GM12878 (cell line): ENCODE measurements at regions not wholly inside any gene's neighbourhood (a gene's known extent, or its start where the extent isn't known, plus 50 kb on each side); places are given as distances from the start of the nearest gene placed in this dataset.

Source experiments
- ATAC-seq: fragments of 200-7000 bp; cut with Tn5 transposase; 3 replicates; pipeline ENCODE4 v1.9.1; 2020; ENCODE audit warnings: mild to moderate bottlenecking, moderate library complexity
- BruUV-seq: library from RNA; stranded (reverse); fragments of 400-500 nt; replicated peaks from 2 replicates; lab custom pipeline; 2021; lab: Mats Ljungman, UMichigan
- CTCF ChIA-PET: fragments of 300-600 bp; sonication (Branson Sonifier 250); formaldehyde crosslinking; extraction: SDS; loops from one replicate; lab custom pipeline; 2021; ENCODE audit warnings: inconsistent platforms; lab: Yijun Ruan, JAX
- POLR2A ChIA-PET: fragments of 350-600 bp; formaldehyde crosslinking; extraction: SDS; loops from one replicate; lab custom pipeline; 2021; ENCODE audit warnings: inconsistent platforms; lab: Charles Lee
- RAD21 ChIA-PET: fragments of 300-600 bp; sonication (Branson Sonifier 250); formaldehyde crosslinking; loops from one replicate; lab custom pipeline; 2023; ENCODE audit warnings: antibody characterized with exemption; ENCODE audit not compliant: unreplicated experiment; lab: Charles Lee
- SMC1A ChIA-PET: fragments of 300-600 bp; sonication (Branson Sonifier 250); formaldehyde crosslinking; loops from one replicate; lab custom pipeline; 2023; ENCODE audit not compliant: unreplicated experiment, uncharacterized antibody; lab: Charles Lee
- DNase-seq: peaks from one replicate; pipeline ENCODE4 v3.0.0-alpha.2; 2011; ENCODE audit warnings: low read depth, low spot score
- FAIRE-seq: peaks from 3 replicates; lab custom pipeline; 2011; peaks lifted over from hg19 to GRCh38; lab: Jason Lieb, UNC
- H2AFZ ChIP-seq: 2 replicates; pipeline ENCODE4 v1.6.0; 2011; ENCODE audit warnings: low read depth, low read length, control low read depth; ENCODE audit not compliant: control insufficient read depth
- H3K27ac ChIP-seq: 2 replicates; pipeline ENCODE4 v1.5.1; 2011; ENCODE audit warnings: control low read depth; ENCODE audit not compliant: control insufficient read depth, insufficient read depth
- H3K27me3 ChIP-seq, 2 experiments: replicated peaks in 1 of 2; 2 replicates each; pipeline versions ENCODE4 v1.6.0 to v1.6.1; 2011; ENCODE audit warnings: low read length in 1 of 2; ENCODE audit not compliant: control insufficient read depth in 2 of 2, insufficient read depth in 2 of 2
- H3K36me3 ChIP-seq, 2 experiments: 2 replicates each; pipeline ENCODE4 v1.5.1; 2011; ENCODE audit warnings: low read length in 1 of 2; ENCODE audit not compliant: control insufficient read depth in 2 of 2, insufficient read depth in 2 of 2
- H3K4me1 ChIP-seq: 2 replicates; pipeline ENCODE4 v1.6.1; 2011; ENCODE audit warnings: mild to moderate bottlenecking, low read length, moderate library complexity, mixed read lengths; ENCODE audit not compliant: control insufficient read depth, insufficient read depth
- H3K4me2 ChIP-seq: 2 replicates; pipeline ENCODE4 v1.6.0; 2011; ENCODE audit warnings: control low read depth; ENCODE audit not compliant: control insufficient read depth, insufficient read depth
- H3K4me3 ChIP-seq: fragments of 200-600 bp; sonication (generic); 2 replicates; pipeline ENCODE4 v1.5.1; 2016
- H3K79me2 ChIP-seq: 2 replicates; pipeline ENCODE4 v1.6.0; 2011; ENCODE audit warnings: low read length; ENCODE audit not compliant: control insufficient read depth, insufficient read depth
- H3K9ac ChIP-seq: 2 replicates; pipeline ENCODE4 v1.8.0; 2011; ENCODE audit warnings: low read length, control low read depth, mixed read lengths; ENCODE audit not compliant: control insufficient read depth, insufficient read depth
- H3K9me3 ChIP-seq: replicated peaks from 3 replicates; pipeline ENCODE4 v1.5.1; 2011; ENCODE audit warnings: mild to moderate bottlenecking, low read length; ENCODE audit not compliant: control insufficient read depth, insufficient read depth
- H4K20me1 ChIP-seq: 2 replicates; pipeline ENCODE4 v1.6.0; 2011; ENCODE audit not compliant: control insufficient read depth, insufficient read depth
- BCLAF1 ChIP-seq: fragments of 450-650 bp; IDR thresholded peaks from 2 replicates; pipeline ENCODE4 v1.6.1; 2017; ENCODE audit warnings: antibody characterized with exemption, mild to moderate bottlenecking, moderate library complexity
- CTCF ChIP-seq, 3 experiments: IDR thresholded peaks in 2 of 3; conservative IDR thresholded peaks in 1 of 3; 2 replicates each; pipeline ENCODE4 v1.5.1; 2011; ENCODE audit warnings: low read depth in 3 of 3, low read length in 3 of 3, mild to moderate bottlenecking in 3 of 3, control low read depth in 2 of 3, moderate library complexity in 2 of 3, inconsistent platforms in 1 of 3, mixed read lengths in 1 of 3; ENCODE audit not compliant: control insufficient read depth in 2 of 3, insufficient read depth in 1 of 3; ENCODE audit errors: extremely low read depth in 1 of 3
- E2F8 ChIP-seq: fragments of 450-650 bp; IDR thresholded peaks from 2 replicates; pipeline ENCODE4 v1.6.1; 2018; ENCODE audit warnings: mild to moderate bottlenecking, low read depth, moderate library complexity; ENCODE audit not compliant: partially characterized antibody
- ESRRA ChIP-seq: IDR thresholded peaks from 2 replicates; pipeline ENCODE4 v1.6.1; 2012; ENCODE audit warnings: mild to moderate bottlenecking, low read length, improper control_type of control experiment
- MEF2B ChIP-seq: fragments of 450-650 bp; IDR thresholded peaks from 2 replicates; pipeline ENCODE4 v1.6.1; 2018; ENCODE audit warnings: mild to moderate bottlenecking, moderate library complexity; ENCODE audit not compliant: partially characterized antibody, poor library complexity, severe bottlenecking
- NBN ChIP-seq: fragments of 450-650 bp; IDR thresholded peaks from 2 replicates; pipeline ENCODE4 v1.6.1; 2016
- NFYA ChIP-seq: IDR thresholded peaks from 2 replicates; pipeline ENCODE4 v1.6.1; 2011; ENCODE audit warnings: low read depth, mild to moderate bottlenecking, low read length, improper control_type of control experiment, borderline replicate concordance
- SIN3A ChIP-seq: IDR thresholded peaks from 2 replicates; pipeline ENCODE4 v1.6.1; 2012; ENCODE audit warnings: low read depth, low read length, improper control_type of control experiment
- SUPT20H ChIP-seq: IDR thresholded peaks from 2 replicates; pipeline ENCODE4 v1.6.1; 2011; ENCODE audit warnings: low read depth, mild to moderate bottlenecking, low read length, moderate library complexity, borderline replicate concordance; ENCODE audit not compliant: control insufficient read depth
- ZBED1 ChIP-seq: IDR thresholded peaks from 2 replicates; pipeline ENCODE4 v1.6.1; 2016; ENCODE audit warnings: borderline replicate concordance
- ZBTB40 ChIP-seq: fragments of 450-650 bp; IDR thresholded peaks from 2 replicates; pipeline ENCODE4 v1.6.1; 2016; ENCODE audit warnings: mild to moderate bottlenecking, moderate library complexity, borderline replicate concordance
- ZNF24 ChIP-seq: fragments of 450-650 bp; IDR thresholded peaks from 2 replicates; pipeline ENCODE4 v1.6.1; 2017; ENCODE audit warnings: antibody characterized with exemption, mild to moderate bottlenecking
- WGBS: methylation state at CpG from one replicate; pipeline ENCODE4 v1.1.6; 2016; ENCODE audit warnings: low lambda C conversion rate; ENCODE audit not compliant: insufficient replicate concordance, insufficient coverage; ENCODE audit errors: missing lambda C conversion rate; 5-methylcytosine and 5-hydroxymethylcytosine counted together
- in situ Hi-C: fragments of 300-500 bp; cut with MboI; formaldehyde crosslinking; loops from 9 replicates; pipeline ENCODE4 v1.14.3; 2018; ENCODE audit warnings: mixed read lengths
- intact Hi-C: fragments of 100-400 bp; cut with micrococcal nuclease; formaldehyde crosslinking; loops from one replicate; pipeline ENCODE4 v1.14.2; 2022; ENCODE audit not compliant: unreplicated experiment

GRCh38 chr10:52597189-52597863, 175.3 kb downstream of the MBL2 start:
- Histone ChIP-seq H3K27ac (no peak overlapping the region), H3K9ac (no peak overlapping the region), H3K4me2 (no peak overlapping the region), H3K4me1 (no peaks in the 10 kb centered on the region), H3K27me3 (no peaks in the 10 kb centered on the region), H3K36me3 (no peaks in the 10 kb centered on the region), H4K20me1 (no peaks in the 10 kb centered on the region), H3K79me2 (no peaks in the 10 kb centered on the region), H2AFZ (no peak overlapping the region), H3K9me3 (no peaks in the 10 kb centered on the region), H3K4me3 (no peak overlapping the region)
- ATAC-seq: no peak
- POLR2A ChIA-PET: no interaction called here
- intact Hi-C loops (no loop called here), in situ Hi-C loops (no loop called here)
- RAD21 ChIA-PET: no interaction called here
- FAIRE-seq: no peak
- no TSS peak for BruUV-seq
- CTCF ChIA-PET: no interaction called here
- SMC1A ChIA-PET: no interaction called here
- no peak for DNase-seq
- WGBS: 0% methylated on average over 3 of the region's 3 CpGs
- TF ChIP-seq SIN3A (no peak), ZBED1 (no peak), CTCF (IDR thresholded peaks at IDR 0.05 in 2 of 3, conservative IDR thresholded peaks at IDR 0.05 in 1 of 3; ENCODE audit: control insufficient read depth in 2 of 3, extremely low read depth in 1 of 3, insufficient read depth in 1 of 3, low read depth in 3 of 3, low read length in 3 of 3) (no peak), ZBTB40 (no peak), ZNF24 (no peak), NBN (no peak), MEF2B (no peak), ESRRA (no peak), NFYA (no peak), BCLAF1 (no peak), SUPT20H (no peak), E2F8 (no peak)
